Liver (tissue), 8 donors: ENCODE measurements at regions not wholly inside any gene's neighbourhood (a gene's known extent, or its start where the extent isn't known, plus 50 kb on each side); places are given as distances from the start of the nearest gene placed in this dataset.

Experiments
- DNase-seq: peaks from one replicate; pipeline ENCODE4 v3.0.0-alpha.2; 2017; ENCODE audit warnings: low spot score
- H3K27ac ChIP-seq, 2 donors: one replicate each; pipeline ENCODE4 v1.7.0; 2013; ENCODE audit warnings: inconsistent platforms in 2 of 2, low read length in 2 of 2, control low read depth in 1 of 2, low read depth in 1 of 2, mild to moderate bottlenecking in 1 of 2
- H3K27me3 ChIP-seq, 4 donors: one replicate each; pipeline versions ENCODE4 v1.6.1 to v1.7.0; 2013; ENCODE audit warnings: low read length in 3 of 4, inconsistent platforms in 1 of 4, mild to moderate bottlenecking in 1 of 4, moderate library complexity in 1 of 4; ENCODE audit not compliant: control insufficient read depth in 4 of 4, insufficient read depth in 4 of 4
- H3K36me3 ChIP-seq, 4 donors: one replicate each; pipeline versions ENCODE4 v1.6.1 to v1.7.0; 2013; ENCODE audit warnings: low read length in 3 of 4, mild to moderate bottlenecking in 3 of 4, low read depth in 1 of 4, moderate library complexity in 1 of 4; ENCODE audit not compliant: control insufficient read depth in 4 of 4, insufficient read depth in 3 of 4
- H3K4me1 ChIP-seq, 4 donors: one replicate each; pipeline versions ENCODE4 v1.6.1 to v1.7.0; 2013; ENCODE audit warnings: low read length in 3 of 4, mild to moderate bottlenecking in 3 of 4, moderate library complexity in 1 of 4; ENCODE audit not compliant: control insufficient read depth in 4 of 4, insufficient read depth in 4 of 4
- H3K4me3 ChIP-seq, 3 donors: one replicate each; pipeline versions ENCODE4 v1.6.1 to v1.7.0; 2013; ENCODE audit warnings: low read length in 3 of 3, control low read depth in 1 of 3, low read depth in 1 of 3, mild to moderate bottlenecking in 1 of 3
- H3K9ac ChIP-seq, 2 donors: one replicate each; pipeline ENCODE4 v1.7.0; 2013; ENCODE audit warnings: low read length in 2 of 2, mild to moderate bottlenecking in 2 of 2, moderate library complexity in 2 of 2, control low read depth in 1 of 2, low read depth in 1 of 2
- H3K9me3 ChIP-seq, 4 donors: one replicate each; pipeline versions ENCODE4 v1.6.1 to v1.7.0; 2013; ENCODE audit warnings: low read length in 3 of 4; ENCODE audit not compliant: control insufficient read depth in 4 of 4
- EGR1 ChIP-seq, 2 donors: IDR thresholded peaks; 2 replicates each; pipeline ENCODE4 v1.6.1; 2016 to 2018; ENCODE audit warnings: antibody characterized with exemption in 2 of 2, low read depth in 2 of 2
- FOXA1 ChIP-seq: IDR thresholded peaks from 2 replicates; pipeline ENCODE4 v1.6.1; 2016; ENCODE audit warnings: antibody characterized with exemption
- FOXA2 ChIP-seq: IDR thresholded peaks from 2 replicates; pipeline ENCODE4 v1.6.1; 2016; ENCODE audit warnings: antibody characterized with exemption
- GABPA ChIP-seq, 2 donors: IDR thresholded peaks in 1 of 2; conservative IDR thresholded peaks in 1 of 2; 2 replicates each; pipeline ENCODE4 v1.6.1; 2016; ENCODE audit warnings: antibody characterized with exemption in 2 of 2, mild to moderate bottlenecking in 1 of 2, moderate library complexity in 1 of 2
- HNF4A ChIP-seq, 2 donors: conservative IDR thresholded peaks; 2 replicates each; pipeline ENCODE4 v1.6.1; 2016; ENCODE audit warnings: antibody characterized with exemption in 2 of 2, mild to moderate bottlenecking in 2 of 2
- HNF4G ChIP-seq: IDR thresholded peaks from 2 replicates; pipeline ENCODE4 v1.6.1; 2016; ENCODE audit warnings: antibody characterized with exemption
- JUND ChIP-seq, 2 donors: IDR thresholded peaks; 2 replicates each; pipeline ENCODE4 v1.6.1; 2016; ENCODE audit warnings: antibody characterized with exemption in 2 of 2
- NR2F2 ChIP-seq: IDR thresholded peaks from 2 replicates; pipeline ENCODE4 v1.6.1; 2016; ENCODE audit warnings: antibody characterized with exemption
- RAD21 ChIP-seq, 2 donors: IDR thresholded peaks; 2 replicates each; pipeline ENCODE4 v1.6.1; 2016; ENCODE audit warnings: antibody characterized with exemption in 2 of 2, mild to moderate bottlenecking in 2 of 2
- RXRA ChIP-seq, 2 donors: IDR thresholded peaks; 2 replicates each; pipeline ENCODE4 v1.6.1; 2017 to 2018; ENCODE audit warnings: antibody characterized with exemption in 2 of 2, mild to moderate bottlenecking in 1 of 2
- SP1 ChIP-seq: IDR thresholded peaks from 2 replicates; pipeline ENCODE4 v1.6.1; 2018; ENCODE audit warnings: antibody characterized with exemption, mild to moderate bottlenecking
- TAF1 ChIP-seq: conservative IDR thresholded peaks from 2 replicates; pipeline ENCODE4 v1.6.1; 2016; ENCODE audit warnings: antibody characterized with exemption, mild to moderate bottlenecking
- YY1 ChIP-seq: IDR thresholded peaks from 2 replicates; pipeline ENCODE4 v1.6.1; 2016; ENCODE audit warnings: antibody characterized with exemption, mild to moderate bottlenecking
- WGBS: extraction: QIAGEN DNeasy Blood & Tissue Kit; methylation state at CpG from one replicate; pipeline ENCODE4 v1.1.7; 2013; 5-methylcytosine and 5-hydroxymethylcytosine counted together
- TF ChIP-seq, protein P1 (sequence below): IDR thresholded peaks from 2 replicates; pipeline ENCODE4 v1.6.1; 2016; ENCODE audit warnings: antibody characterized with exemption, mild to moderate bottlenecking
- TF ChIP-seq, protein P2 (sequence below): IDR thresholded peaks from 2 replicates; pipeline ENCODE4 v1.6.1; 2016; ENCODE audit warnings: antibody characterized with exemption
- TF ChIP-seq, protein P3 (sequence below): fragments of 150-350 bp; IDR thresholded peaks from 2 replicates; pipeline ENCODE4 v1.5.1; 2017; ENCODE audit warnings: improper control_type of control experiment, low read depth, low read length; ENCODE audit not compliant: missing input control
- TF ChIP-seq, protein P4 (sequence below): IDR thresholded peaks from 2 replicates; pipeline ENCODE4 v1.6.1; 2016; ENCODE audit warnings: antibody characterized with exemption
- TF ChIP-seq, protein P5 (sequence below): IDR thresholded peaks from 2 replicates; pipeline ENCODE4 v1.6.1; 2016; ENCODE audit warnings: antibody characterized with exemption
- donor health status: healthy.
- donor health status: healthy.
- donor health status: healthy.
- donor health status: healthy.
- donor health status: healthy.

DNA sequence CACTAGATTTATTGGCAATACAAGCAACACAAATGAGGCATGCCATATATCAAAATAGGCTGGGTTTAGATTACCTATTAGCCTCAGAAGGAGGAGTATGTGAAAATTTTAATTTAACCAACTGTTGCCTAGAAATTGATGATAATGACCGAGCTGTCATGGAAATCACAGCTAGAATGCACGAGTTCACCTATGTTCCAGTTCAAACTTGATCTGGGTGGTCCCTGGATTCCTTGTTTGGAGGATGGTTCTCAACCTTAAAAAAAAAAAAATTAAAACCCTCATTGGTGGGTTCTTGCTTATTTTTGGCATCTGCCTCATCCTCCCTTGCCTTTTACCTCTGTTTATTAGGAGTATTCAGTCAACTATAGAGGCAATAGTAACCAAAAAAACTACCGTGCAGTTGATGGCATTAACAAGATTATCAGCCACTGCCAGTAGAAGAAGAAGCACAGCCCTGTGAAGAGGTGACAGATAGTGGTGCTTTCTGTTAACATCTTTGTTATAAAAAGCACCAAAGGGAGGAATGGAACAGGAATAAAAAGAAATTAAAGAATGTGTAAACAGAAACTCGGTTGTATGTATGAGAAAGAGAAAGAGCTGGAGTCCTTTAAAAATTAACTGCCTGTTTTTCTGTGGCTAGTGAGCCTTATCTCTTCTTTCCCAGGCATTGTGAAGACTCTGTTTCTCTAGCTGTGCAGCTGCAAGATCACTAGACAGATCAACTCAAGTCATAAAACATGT, 106.4 kb downstream of the ZNF429 start:
- no peak overlapping the region for H3K4me3 ChIP-seq

More for the DNA sequence above, 106.4 kb downstream of the ZNF429 start:
- Histone ChIP-seq H3K27me3 (no peaks in the 10 kb centered on the region), H3K4me1 (no peaks in the 10 kb centered on the region), H3K36me3 (no peaks in the 10 kb centered on the region), H3K9ac (no peak overlapping the region), H3K27ac (no peak overlapping the region), H3K9me3 (peaks cover 0 to 2% (median 0%) of the 10 kb centered on the region in 4 donors)
- TF ChIP-seq, protein P1, sequence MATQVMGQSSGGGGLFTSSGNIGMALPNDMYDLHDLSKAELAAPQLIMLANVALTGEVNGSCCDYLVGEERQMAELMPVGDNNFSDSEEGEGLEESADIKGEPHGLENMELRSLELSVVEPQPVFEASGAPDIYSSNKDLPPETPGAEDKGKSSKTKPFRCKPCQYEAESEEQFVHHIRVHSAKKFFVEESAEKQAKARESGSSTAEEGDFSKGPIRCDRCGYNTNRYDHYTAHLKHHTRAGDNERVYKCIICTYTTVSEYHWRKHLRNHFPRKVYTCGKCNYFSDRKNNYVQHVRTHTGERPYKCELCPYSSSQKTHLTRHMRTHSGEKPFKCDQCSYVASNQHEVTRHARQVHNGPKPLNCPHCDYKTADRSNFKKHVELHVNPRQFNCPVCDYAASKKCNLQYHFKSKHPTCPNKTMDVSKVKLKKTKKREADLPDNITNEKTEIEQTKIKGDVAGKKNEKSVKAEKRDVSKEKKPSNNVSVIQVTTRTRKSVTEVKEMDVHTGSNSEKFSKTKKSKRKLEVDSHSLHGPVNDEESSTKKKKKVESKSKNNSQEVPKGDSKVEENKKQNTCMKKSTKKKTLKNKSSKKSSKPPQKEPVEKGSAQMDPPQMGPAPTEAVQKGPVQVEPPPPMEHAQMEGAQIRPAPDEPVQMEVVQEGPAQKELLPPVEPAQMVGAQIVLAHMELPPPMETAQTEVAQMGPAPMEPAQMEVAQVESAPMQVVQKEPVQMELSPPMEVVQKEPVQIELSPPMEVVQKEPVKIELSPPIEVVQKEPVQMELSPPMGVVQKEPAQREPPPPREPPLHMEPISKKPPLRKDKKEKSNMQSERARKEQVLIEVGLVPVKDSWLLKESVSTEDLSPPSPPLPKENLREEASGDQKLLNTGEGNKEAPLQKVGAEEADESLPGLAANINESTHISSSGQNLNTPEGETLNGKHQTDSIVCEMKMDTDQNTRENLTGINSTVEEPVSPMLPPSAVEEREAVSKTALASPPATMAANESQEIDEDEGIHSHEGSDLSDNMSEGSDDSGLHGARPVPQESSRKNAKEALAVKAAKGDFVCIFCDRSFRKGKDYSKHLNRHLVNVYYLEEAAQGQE, result no peak
- no peak for TF ChIP-seq EGR1 (IDR thresholded peaks at IDR 0.05; ENCODE audit: low read depth in 2 of 2)
- TF ChIP-seq, protein P2, sequence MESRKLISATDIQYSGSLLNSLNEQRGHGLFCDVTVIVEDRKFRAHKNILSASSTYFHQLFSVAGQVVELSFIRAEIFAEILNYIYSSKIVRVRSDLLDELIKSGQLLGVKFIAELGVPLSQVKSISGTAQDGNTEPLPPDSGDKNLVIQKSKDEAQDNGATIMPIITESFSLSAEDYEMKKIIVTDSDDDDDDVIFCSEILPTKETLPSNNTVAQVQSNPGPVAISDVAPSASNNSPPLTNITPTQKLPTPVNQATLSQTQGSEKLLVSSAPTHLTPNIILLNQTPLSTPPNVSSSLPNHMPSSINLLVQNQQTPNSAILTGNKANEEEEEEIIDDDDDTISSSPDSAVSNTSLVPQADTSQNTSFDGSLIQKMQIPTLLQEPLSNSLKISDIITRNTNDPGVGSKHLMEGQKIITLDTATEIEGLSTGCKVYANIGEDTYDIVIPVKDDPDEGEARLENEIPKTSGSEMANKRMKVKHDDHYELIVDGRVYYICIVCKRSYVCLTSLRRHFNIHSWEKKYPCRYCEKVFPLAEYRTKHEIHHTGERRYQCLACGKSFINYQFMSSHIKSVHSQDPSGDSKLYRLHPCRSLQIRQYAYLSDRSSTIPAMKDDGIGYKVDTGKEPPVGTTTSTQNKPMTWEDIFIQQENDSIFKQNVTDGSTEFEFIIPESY, result no peak
- no peak for TF ChIP-seq RAD21 (IDR thresholded peaks at IDR 0.05)
- TF ChIP-seq, protein P3, sequence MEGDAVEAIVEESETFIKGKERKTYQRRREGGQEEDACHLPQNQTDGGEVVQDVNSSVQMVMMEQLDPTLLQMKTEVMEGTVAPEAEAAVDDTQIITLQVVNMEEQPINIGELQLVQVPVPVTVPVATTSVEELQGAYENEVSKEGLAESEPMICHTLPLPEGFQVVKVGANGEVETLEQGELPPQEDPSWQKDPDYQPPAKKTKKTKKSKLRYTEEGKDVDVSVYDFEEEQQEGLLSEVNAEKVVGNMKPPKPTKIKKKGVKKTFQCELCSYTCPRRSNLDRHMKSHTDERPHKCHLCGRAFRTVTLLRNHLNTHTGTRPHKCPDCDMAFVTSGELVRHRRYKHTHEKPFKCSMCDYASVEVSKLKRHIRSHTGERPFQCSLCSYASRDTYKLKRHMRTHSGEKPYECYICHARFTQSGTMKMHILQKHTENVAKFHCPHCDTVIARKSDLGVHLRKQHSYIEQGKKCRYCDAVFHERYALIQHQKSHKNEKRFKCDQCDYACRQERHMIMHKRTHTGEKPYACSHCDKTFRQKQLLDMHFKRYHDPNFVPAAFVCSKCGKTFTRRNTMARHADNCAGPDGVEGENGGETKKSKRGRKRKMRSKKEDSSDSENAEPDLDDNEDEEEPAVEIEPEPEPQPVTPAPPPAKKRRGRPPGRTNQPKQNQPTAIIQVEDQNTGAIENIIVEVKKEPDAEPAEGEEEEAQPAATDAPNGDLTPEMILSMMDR, result no peak
- no peak for TF ChIP-seq SP1
- TF ChIP-seq RXRA (IDR thresholded peaks at IDR 0.05), result no peak
- no peak for TF ChIP-seq JUND (IDR thresholded peaks at IDR 0.05)
- TF ChIP-seq FOXA2, result no peak
- no peak for TF ChIP-seq GABPA (IDR thresholded peaks at IDR 0.05 in 1 of 2, conservative IDR thresholded peaks at IDR 0.05 in 1 of 2)
- no peak for TF ChIP-seq YY1
- no peak for TF ChIP-seq HNF4G
- TF ChIP-seq TAF1, result no peak
- TF ChIP-seq, protein P4, sequence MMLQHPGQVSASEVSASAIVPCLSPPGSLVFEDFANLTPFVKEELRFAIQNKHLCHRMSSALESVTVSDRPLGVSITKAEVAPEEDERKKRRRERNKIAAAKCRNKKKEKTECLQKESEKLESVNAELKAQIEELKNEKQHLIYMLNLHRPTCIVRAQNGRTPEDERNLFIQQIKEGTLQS, result no peak
- no peak for TF ChIP-seq FOXA1
- TF ChIP-seq HNF4A (conservative IDR thresholded peaks at IDR 0.05), result no peak
- no peak for TF ChIP-seq NR2F2
- TF ChIP-seq, protein P5, sequence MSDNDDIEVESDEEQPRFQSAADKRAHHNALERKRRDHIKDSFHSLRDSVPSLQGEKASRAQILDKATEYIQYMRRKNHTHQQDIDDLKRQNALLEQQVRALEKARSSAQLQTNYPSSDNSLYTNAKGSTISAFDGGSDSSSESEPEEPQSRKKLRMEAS, result no peak
- DNase-seq, result no peak
- WGBS, result 43% methylated on average over 4 of the region's 4 CpGs
